ENCODE measurements at regions not wholly inside any gene's neighbourhood (a gene's known extent, or its start where the extent isn't known, plus 50 kb on each side); places are given as distances from the start of the nearest gene placed in this dataset.

- Histone ChIP-seq H3K9me3 (no peaks in the 10 kb centered on the region), H3K36me3 (no peaks in the 10 kb centered on the region), H3K4me3 (no peak overlapping the region), H3K27me3 (no peaks in the 10 kb centered on the region), H3K27ac (no peak overlapping the region), H3K4me1 (no peaks in the 10 kb centered on the region)
- no peak for TF ChIP-seq CTCF (IDR thresholded peaks at IDR 0.05)
- no peak for DNase-seq (ENCODE audit: low spot score)
Observed at GRCh38 chr10:10044922-10045764, 972.5 kb upstream of the CELF2 start.

- H3K4me3 ChIP-seq = no peak overlapping the region
- DNase-seq (ENCODE audit: low spot score) = no peak
- H3K27ac ChIP-seq = no peak overlapping the region
- H3K27me3 ChIP-seq = no peaks in the 10 kb centered on the region
- H3K4me1 ChIP-seq = no peaks in the 10 kb centered on the region
- no peaks in the 10 kb centered on the region for H3K36me3 ChIP-seq
- H3K9me3 ChIP-seq = no peaks in the 10 kb centered on the region
- TF ChIP-seq CTCF (IDR thresholded peaks at IDR 0.05) = no peak
Observed at GRCh38 chr10:10045765-10046028, 972.0 kb upstream of the CELF2 start.

GRCh38 chr10:10047426-10047825 is 970.2 kb upstream of the CELF2 start:
- DNase-seq (ENCODE audit: low spot score) = no peak
- TF ChIP-seq CTCF (IDR thresholded peaks at IDR 0.05) = no peak
- Histone ChIP-seq H3K36me3 (no peaks in the 10 kb centered on the region), H3K9me3 (no peaks in the 10 kb centered on the region), H3K27ac (no peak overlapping the region), H3K27me3 (no peaks in the 10 kb centered on the region), H3K4me1 (no peaks in the 10 kb centered on the region), H3K4me3 (no peak overlapping the region)

- H3K4me3 ChIP-seq = no peak overlapping the region
- no peak for DNase-seq (ENCODE audit: low spot score)
- H3K9me3 ChIP-seq = no peaks in the 10 kb centered on the region
- no peak for TF ChIP-seq CTCF (IDR thresholded peaks at IDR 0.05)
- no peaks in the 10 kb centered on the region for H3K27me3 ChIP-seq
- no peaks in the 10 kb centered on the region for H3K4me1 ChIP-seq
- H3K36me3 ChIP-seq = no peaks in the 10 kb centered on the region
- H3K27ac ChIP-seq = no peak overlapping the region
Observed at GRCh38 chr10:10053051-10053450, 964.6 kb upstream of the CELF2 start.

GRCh38 chr10:10054466-10054865 is 963.2 kb upstream of the CELF2 start:
- no peaks in the 10 kb centered on the region for H3K4me1 ChIP-seq
- no peak overlapping the region for H3K27ac ChIP-seq
- H3K9me3 ChIP-seq = no peaks in the 10 kb centered on the region
- H3K27me3 ChIP-seq = no peaks in the 10 kb centered on the region
- H3K36me3 ChIP-seq = no peaks in the 10 kb centered on the region
- no peak for DNase-seq (ENCODE audit: low spot score)
- H3K4me3 ChIP-seq = no peak overlapping the region
- TF ChIP-seq CTCF (IDR thresholded peaks at IDR 0.05) = no peak

All from right atrium auricular region (tissue), 2 donors.